ENCODE measurements at regions not wholly inside any gene's neighbourhood (a gene's known extent, or its start where the extent isn't known, plus 50 kb on each side); places are given as distances from the start of the nearest gene placed in this dataset.

DNA sequence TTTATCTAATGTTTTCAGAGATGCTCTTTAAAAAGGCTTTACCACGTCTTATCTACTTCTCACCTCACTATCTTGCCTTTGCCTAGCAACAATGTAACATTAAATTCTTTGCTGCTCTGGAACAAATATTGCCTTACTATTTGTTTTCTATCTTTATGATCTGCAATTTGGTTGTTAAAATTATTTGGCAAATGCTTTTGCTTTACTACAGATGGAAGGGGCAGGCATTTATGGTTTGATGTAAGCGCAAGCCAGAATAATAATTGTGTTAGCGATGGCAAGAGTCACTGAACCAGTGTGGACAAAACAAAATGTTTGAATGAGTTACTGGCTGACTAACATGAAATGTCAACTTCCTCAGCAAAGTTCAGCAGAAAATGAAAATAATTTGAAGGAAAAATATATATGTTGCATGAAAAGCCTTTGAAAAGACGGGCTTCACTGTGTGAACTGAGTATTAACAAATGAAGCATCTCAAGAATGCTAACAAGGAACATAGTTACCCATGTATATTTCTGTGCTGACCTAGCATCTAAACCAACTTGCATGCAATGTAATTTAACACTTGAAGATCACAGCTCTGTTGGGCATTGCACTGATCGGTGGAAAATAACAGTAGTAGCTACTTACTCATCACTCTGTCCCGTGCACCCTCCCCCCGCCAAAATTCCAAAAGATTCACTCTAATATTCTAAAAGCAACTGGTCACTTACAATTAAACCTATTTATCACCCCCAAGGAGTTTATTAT, 454.0 kb upstream of the ARHGEF26 start:
- no peaks in the 10 kb centered on the region for H3K79me2 ChIP-seq (ENCODE audit: control insufficient read depth, insufficient read depth, low read length)
- no peaks in the 10 kb centered on the region for H3K9me3 ChIP-seq (replicated peaks; ENCODE audit: control insufficient read depth, insufficient read depth, low read length)
- dilution Hi-C loops (cut with MboI; ENCODE audit: extremely low pct_ligation_motif_present, low sequenced_read_pairs): no loop called here
- TF ChIP-seq POLR2A (IDR thresholded peaks at IDR 0.05; ENCODE audit: low read depth, low read length) (no peak), EZH2 (IDR thresholded peaks at IDR 0.05; ENCODE audit: borderline replicate concordance, low read depth, low read length, severe bottlenecking) (no peak), FOS (IDR thresholded peaks at IDR 0.05; ENCODE audit: borderline replicate concordance, insufficient read depth, low read length) (no peak), GATA2 (IDR thresholded peaks at IDR 0.05; ENCODE audit: insufficient read depth, insufficient read length, low read depth, low read length) (no peak), JUN (IDR thresholded peaks at IDR 0.05; ENCODE audit: borderline replicate concordance, insufficient read depth, insufficient read length, low read depth) (no peak), MYC (IDR thresholded peaks at IDR 0.05; ENCODE audit: low read depth, low read length) (no peak), POLR2AphosphoS5 (IDR thresholded peaks at IDR 0.05; ENCODE audit: insufficient read depth, low read depth, low read length) (no peak)
- TF ChIP-seq, protein P1, sequence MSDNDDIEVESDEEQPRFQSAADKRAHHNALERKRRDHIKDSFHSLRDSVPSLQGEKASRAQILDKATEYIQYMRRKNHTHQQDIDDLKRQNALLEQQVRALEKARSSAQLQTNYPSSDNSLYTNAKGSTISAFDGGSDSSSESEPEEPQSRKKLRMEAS (IDR thresholded peaks at IDR 0.05; ENCODE audit: insufficient read depth, insufficient read length): no peak
- TF ChIP-seq, protein P2, sequence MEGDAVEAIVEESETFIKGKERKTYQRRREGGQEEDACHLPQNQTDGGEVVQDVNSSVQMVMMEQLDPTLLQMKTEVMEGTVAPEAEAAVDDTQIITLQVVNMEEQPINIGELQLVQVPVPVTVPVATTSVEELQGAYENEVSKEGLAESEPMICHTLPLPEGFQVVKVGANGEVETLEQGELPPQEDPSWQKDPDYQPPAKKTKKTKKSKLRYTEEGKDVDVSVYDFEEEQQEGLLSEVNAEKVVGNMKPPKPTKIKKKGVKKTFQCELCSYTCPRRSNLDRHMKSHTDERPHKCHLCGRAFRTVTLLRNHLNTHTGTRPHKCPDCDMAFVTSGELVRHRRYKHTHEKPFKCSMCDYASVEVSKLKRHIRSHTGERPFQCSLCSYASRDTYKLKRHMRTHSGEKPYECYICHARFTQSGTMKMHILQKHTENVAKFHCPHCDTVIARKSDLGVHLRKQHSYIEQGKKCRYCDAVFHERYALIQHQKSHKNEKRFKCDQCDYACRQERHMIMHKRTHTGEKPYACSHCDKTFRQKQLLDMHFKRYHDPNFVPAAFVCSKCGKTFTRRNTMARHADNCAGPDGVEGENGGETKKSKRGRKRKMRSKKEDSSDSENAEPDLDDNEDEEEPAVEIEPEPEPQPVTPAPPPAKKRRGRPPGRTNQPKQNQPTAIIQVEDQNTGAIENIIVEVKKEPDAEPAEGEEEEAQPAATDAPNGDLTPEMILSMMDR (IDR thresholded peaks at IDR 0.05; ENCODE audit: extremely low read depth in 1 of 2, insufficient read depth in 1 of 2, low read depth in 1 of 2, low read length in 2 of 2): no peak
- no TSS peak for BruUV-seq (replicated peaks)
- H3K27me3 ChIP-seq (ENCODE audit: control insufficient read depth in 2 of 2, insufficient read depth in 2 of 2, low read length in 2 of 2): peaks cover 0 to 2% of the 10 kb centered on the region in 2 experiments
- ChIA-PET CTCF (no interaction called here), POLR2A (no interaction called here)
- no peaks in the 10 kb centered on the region for H4K20me1 ChIP-seq (replicated peaks; ENCODE audit: control insufficient read depth, extremely low read depth, insufficient read depth, low read length)
- H3K4me2 ChIP-seq (ENCODE audit: insufficient read depth, low read length): no peak overlapping the region
- intact Hi-C loops (cut with micrococcal nuclease): no loop called here
- no peaks in the 10 kb centered on the region for H3K4me1 ChIP-seq (ENCODE audit: control insufficient read depth, extremely low read depth, insufficient read depth, low read length)
- H3K4me3 ChIP-seq (replicated peaks in 1 of 3; ENCODE audit: insufficient read depth in 1 of 3, low read depth in 1 of 3, low read length in 3 of 3): no peak overlapping the region
- no peak overlapping the region for H3K9ac ChIP-seq (replicated peaks; ENCODE audit: extremely low read depth, insufficient read depth, low read length)
- H3K36me3 ChIP-seq (ENCODE audit: control insufficient read depth in 2 of 2, extremely low read depth in 1 of 2, insufficient read depth in 2 of 2, low read length in 2 of 2): no peaks in the 10 kb centered on the region
- DNase-seq (ENCODE audit: low read depth, low spot score) (no peak), FAIRE-seq (no peak)
- no peak overlapping the region for H3K27ac ChIP-seq (ENCODE audit: insufficient read depth, low read depth, low read length)
- H3K9me1 ChIP-seq (replicated peaks; ENCODE audit: control insufficient read depth, extremely low read depth, insufficient read depth, low read length): no peaks in the 10 kb centered on the region
- H2AFZ ChIP-seq (ENCODE audit: low read depth, low read length): no peak overlapping the region
